HG03095 (cell line): ENCODE measurements at regions not wholly inside any gene's neighbourhood (a gene's known extent, or its start where the extent isn't known, plus 50 kb on each side); places are given as distances from the start of the nearest gene placed in this dataset.

Experiments
- ATAC-seq: cut with Tn5 transposase; IDR thresholded peaks from one replicate; pipeline ENCODE4 v1.9.1; 2021; ENCODE audit warnings: moderate library complexity; ENCODE audit not compliant: unreplicated experiment

DNA sequence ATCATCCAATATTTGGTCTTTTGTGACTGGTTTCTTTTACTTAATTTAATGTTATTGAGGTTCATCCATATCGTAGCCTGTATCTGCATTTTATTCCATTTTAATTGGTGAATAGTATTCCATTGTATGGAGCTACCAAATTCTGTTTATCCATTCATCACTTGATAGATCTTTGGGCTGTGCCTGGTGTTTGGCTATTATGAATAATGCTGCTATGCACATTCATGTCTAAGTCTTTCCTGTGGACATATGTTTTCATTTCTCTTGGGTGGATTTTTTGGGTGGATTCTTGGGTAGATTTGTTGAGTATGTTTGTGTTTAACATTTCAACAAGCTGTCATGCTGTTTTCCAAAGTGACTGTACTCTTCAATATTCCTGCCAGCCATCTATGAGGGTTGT, 52.5 kb upstream of the NEDD4L start:
- no peak for ATAC-seq

DNA sequence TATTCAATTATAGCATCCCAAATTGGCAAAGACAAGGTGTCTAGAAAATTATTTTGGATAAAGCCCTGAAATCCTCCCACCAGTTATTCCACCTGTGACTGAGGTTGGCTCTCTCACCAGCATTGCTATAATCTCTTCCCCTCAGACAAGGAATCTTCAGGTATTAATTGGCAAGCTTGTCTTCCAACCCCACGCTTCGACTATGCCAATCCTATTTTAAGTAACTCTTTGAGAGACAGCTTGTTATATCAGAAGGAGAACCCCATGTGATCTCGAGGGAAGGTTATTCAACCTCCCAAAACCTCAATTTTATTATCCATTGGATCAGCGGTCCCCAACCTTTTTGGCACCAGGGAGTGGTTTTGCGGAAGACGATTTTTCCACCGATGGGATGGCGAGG, 54.5 kb upstream of the NEDD4L start:
- no peak for ATAC-seq

DNA sequence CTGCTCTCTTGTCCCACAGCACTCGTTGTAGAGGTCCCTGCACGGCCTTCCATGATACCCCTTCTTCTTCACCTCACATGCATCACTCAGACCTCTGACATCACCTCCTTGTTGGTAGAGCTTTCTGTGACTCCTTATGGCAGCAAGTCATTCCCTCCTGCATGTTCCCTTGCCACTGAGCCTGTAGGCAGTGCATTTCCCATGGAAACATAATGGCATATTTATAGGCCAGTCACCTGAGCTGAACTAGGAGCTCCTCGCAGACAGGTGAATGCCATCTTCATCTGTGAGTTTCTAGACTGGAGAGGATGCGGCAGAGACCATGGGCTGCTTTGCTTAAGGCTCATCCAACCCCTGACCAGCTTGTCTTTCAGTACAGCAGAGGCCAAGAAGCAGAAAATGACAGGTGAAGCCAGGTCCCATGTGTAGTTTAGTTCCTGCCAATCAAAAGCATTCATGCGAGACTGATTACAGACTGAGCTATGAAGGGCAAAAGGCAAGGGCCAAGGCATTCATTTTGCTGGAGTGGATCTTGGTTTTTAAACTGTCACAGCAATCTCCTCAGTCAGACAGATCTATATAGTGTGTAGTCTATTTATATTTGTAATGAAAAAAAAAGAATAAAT, 59.4 kb upstream of the NEDD4L start:
- no peak for ATAC-seq

DNA sequence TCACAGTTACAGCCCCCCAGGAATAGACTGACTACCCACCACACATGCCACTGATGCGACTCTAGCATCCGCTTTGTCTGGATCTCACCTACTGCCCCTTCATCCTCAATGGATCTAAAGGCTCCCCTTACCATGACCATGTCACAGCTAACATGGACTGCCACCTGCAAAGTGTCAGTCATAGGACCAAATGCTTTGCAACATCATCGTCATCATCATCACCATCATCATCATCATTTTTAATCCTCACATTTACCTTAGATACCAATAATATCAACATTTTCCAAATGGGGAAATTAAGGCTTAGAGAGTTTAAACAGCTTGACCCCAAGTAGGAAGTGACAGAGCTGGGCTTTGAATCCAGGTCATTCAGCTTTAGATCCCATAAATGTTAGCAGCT, 60.1 kb upstream of the NEDD4L start:
- no peak for ATAC-seq

DNA sequence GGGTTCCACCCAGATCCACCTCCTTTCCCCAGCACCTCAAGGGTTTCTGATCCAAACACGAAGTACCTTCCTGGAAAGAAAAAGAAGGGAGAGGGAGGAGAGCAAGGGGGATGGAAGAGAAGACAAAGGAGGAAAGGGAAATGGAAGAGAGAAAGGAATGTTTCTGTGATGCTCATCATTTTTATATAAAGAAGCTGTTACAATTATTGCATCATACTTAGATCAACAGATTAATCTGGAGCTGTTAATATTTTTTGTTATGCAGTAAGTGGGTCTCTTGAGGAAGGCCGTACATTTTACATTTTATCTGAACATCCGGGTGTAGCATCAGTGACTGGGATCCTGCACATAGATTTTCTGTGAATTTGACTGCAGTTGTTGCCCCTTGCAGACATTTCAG, 60.6 kb upstream of the NEDD4L start:
- no peak for ATAC-seq

DNA sequence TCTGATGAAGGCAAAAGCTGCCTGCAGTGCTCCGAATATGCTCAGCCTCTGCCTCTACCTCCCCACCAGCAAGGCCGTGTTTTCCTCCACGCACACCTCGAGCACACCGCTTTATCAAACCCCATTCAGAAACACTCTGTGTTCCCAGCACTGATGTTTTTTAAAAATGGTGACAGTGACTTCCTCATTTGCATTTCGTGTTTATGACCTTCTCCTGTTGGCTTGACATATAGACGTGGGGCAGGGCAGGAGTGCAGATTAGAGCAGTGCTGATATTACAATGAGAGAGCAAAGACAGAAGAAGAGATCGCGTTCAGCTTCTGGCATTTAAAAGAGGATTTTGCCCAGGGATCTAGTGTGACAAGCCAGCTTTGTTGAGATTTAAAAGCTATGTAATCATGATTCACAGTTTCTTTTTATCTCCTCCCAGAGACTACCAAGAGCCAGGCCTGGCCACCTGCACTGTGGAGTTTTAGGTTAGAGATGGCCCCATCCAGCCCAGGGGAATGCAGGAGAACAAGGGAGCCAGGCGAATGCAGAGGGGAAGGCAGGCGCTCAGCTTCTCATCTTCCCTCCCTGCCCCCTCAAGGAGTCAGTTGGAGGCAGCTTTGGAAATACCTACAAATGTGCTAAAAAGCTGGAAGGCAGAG, 61.5 kb upstream of the NEDD4L start:
- no peak for ATAC-seq

DNA sequence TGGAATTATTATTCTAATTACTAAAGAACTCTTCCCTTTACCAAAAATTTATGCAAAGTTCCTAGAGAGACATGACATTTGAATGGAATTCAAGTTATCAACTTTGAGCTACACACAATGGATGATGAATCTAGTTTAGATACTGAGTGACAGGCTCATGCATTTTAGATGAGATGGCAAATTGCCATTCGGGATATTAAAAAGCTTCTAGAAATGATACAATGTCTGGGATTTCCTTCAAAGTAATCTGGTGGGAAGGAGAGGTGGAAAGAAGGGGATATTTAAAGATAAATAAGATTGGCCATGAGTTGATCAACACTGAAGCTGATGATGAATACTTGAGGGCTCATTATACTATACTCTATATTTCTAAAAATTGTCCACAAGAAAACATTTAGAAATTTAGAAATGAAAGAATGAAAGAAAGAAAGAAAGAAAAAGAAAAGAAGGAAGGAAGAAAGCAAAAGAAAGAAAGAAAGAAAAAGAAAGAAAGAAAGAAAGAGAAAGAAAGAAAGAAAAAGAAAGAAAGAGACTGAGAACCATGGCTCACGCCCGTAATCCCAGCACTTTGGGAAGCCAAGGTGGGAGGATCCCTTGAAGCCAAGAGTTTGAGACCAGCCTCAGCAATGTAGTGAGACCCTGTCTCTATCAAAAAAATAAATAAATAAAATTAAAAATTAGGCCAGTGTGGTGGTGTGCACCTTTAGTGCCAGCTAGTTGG, 62.6 kb upstream of the NEDD4L start:
- ATAC-seq = no peak

DNA sequence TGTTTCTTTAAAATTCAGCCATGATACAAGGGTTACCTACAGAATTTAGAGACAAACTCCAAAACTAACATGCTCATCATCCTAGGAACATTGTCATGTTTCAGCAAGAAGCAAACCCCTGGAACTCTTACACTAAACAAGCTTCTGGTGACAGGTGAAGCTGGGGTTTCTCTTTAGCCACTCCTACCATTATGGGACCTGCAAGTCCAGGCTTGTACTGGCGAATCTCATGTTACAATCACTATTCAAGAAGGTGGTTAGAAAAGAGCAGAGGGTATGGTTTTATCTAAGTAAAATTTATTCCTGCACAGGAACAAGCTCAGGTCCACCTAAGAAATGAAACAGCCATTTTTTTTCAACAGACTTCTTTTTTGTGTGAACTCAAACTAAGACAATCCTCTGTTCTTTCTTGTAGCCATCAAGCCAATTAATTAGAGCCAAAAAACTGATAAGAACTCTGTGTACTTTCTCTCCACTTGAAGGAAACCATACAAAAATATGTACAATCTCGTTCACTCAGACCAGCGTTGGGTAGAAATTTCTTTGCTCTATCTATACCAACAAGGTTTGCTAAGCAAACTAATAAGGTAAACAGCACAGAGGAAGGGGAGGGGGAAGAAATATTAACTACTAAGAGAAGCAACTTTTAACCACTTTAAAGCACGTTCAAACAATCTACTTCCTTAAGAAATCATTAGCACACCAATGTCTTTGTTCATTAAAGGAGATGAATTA, 63.3 kb upstream of the NEDD4L start:
- ATAC-seq = no peak

DNA sequence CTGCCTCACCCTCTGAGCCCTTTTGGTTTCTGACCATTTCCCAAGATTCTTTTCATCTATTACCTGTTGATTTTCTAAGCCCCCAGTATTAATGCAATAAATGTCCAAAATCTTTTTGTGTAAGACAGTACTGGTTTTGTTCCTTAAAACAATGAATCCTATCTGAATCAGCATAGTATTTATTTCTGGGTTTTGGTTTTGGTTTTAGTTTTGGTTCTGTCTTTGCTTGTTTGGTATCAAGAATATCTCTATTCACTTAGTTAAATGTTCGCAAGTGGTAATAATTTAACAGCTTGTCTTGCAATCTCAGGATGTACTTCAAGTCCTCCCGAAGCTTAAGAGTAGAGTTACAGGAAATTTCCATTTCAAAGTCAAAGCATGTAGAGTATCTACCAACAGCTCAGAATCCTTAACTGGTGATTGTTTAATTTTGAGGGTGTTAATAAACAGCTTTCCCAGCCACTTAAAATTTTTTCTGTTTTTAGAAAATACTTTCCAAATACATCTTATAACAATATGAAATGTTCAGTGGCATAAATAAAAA, 67.7 kb upstream of the NEDD4L start:
- ATAC-seq = no peak

DNA sequence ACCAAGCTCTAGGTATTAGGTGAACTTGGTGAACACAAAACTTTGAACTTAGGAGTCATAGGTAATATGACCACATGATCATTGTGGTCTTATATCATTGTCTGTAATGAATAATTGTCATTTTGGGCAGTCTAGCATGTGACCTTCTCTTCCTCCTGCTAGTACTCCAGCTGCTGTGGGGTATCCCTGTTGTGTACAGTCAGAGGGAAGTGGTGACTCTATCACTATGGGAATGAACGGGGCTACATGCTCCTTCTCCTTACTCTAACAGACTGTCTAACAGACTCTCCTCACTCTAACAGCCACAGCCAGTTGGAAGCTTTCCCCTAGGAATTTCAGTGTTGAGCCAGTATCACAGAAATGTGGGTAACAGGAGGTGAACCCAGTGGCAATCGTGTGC, 68.2 kb upstream of the NEDD4L start:
- no peak for ATAC-seq

DNA sequence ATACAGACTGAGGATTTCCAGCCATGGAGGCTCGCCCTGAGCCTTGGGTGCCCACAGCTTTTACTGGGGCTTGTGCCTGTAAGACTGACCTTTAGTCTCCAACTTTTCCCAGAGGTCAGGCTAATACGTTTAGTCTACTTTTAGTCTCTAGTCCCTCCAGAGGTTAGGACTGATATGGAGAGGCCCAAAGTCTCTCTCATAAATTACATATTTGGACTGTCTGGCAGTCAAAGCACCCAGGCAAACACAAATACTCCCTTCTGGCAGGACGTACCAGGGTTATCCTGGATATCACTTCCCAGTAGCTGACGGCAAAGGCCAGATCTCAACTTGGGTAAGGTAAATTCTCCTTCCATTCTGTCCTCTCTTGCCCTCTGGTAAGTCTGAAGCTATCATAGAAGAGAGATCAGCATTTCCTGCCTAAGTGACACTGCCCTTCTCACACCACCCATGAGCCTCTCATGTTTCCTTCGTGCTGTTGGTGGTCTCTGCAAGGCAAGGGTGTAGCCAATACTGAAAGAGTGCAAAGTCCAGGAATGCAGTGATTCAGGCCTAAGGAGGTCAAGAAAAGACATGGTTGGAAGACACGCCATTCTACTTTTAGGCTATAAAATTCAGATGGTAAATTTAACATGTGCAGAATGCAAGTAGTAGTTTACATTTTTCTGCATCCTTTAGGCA, 69.3 kb upstream of the NEDD4L start:
- ATAC-seq = no peak

DNA sequence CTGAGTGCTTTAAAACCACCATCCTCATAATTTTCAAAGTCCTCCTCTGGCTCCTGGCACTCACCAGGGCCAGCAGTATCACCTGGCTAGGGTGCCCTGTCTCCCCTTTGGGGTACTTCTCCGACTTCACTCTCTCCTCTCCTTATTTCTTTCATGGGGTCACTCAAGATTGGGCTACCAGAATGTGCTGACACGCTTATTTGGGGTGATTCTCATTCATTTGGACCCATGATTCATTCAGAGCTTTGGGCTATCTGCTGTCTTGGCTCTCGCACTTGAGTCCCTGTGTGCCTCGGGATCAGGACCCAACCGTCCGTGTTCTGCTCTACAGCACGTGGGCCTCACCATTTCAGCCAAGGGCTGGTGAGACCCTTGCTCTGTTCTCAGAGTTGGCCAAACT, 70.1 kb upstream of the NEDD4L start:
- ATAC-seq = no peak

DNA sequence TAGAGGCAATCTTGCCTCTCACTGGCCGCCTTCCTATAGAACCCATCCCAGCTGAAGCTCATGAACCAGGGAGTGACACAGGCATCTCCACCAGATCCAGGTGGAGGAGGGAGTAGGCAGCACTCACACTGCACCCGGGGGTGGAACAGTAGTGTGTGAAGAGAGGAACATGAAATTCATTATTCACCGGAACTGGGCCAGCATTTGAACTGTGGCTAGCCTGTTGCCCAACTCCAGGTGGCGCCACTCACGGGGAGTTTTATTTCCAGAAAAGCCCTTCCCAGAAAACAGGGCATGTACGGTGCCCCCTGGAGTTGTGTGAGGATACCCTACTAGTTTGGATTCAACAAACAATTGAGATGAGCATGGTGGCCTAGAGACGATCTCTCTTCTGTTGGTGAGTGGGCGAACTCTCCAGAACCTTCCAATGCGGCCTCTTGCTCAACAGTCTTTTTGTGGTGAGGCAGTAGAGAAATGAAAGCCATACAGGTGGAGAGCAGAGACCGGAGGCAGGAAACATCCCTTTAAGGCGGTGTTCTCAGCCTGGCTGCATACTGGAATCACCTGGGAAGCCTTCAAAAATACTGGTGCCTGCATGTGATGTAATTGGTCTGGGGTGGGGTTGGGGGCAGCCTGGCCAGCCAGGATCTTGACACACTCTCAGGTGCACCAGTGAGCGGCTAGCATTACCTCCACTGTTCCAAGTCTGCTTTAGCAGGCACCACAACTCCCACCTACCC, 73.5 kb upstream of the NEDD4L start:
- no peak for ATAC-seq

DNA sequence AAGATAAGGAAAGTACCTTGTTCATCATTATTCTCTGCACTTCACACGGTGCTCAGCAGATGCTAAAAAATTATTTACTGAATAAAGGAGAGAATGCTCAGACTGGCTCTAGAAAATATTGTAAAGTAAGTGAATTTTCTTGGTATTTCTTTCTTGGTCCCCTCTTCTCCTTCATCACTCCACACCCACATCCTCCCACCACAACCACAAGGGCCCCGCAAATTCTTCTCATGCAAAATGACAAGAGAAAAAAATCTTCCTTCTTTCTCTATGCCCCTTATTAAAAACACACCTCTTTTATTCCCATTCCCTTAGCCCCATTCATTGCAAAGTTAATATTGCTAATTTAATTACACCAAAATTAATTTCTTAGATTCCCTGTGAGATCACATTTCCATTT, 74.2 kb upstream of the NEDD4L start:
- no peak for ATAC-seq

DNA sequence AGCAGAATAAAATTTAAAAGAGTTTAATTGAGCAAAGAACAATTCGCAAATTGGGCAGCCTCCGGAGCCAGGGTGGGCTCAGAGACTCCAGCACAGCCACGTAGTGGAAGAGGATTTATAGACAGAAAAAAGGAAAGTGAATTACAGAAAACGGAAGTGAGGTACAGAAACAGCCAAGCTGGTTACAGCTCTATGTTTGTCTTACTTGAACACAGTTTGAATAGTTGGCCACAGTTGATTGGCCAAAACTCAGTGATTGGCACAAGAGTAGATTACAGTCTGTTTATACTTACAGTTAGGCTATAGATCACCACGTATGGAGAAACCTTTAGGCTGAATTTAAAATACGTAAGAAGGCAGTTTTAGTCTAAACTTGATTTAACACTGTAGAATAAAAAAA, 78.8 kb upstream of the NEDD4L start:
- ATAC-seq = no peak

DNA sequence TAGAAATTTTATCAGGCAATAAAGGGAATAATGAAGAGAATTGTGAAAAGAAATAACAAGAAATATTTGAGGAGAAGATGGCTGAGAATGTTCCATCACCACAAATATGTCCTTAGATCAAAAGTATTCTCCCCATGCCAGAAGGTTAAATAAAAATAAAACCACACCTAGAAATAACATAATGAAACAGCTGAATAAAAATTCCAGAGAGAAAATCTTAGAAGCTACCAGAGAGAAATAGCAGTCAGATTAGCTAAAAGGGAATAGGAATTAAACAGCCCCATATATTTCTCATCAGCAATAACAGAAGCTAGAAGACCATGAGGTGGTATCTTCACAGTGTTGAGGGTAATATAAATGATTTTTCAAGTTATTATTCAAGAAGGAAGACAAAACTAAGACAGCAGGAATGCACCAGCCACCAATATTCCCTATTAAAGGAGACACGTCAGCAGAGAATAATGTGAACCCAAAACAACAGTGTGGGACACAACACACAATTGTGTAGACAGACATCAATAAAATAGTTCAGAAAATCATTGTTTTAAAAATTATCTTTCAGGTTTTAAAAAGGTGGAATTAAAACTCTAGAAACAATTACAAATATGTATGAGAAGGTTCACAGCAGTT, 82.0 kb upstream of the NEDD4L start:
- ATAC-seq = no peak

DNA sequence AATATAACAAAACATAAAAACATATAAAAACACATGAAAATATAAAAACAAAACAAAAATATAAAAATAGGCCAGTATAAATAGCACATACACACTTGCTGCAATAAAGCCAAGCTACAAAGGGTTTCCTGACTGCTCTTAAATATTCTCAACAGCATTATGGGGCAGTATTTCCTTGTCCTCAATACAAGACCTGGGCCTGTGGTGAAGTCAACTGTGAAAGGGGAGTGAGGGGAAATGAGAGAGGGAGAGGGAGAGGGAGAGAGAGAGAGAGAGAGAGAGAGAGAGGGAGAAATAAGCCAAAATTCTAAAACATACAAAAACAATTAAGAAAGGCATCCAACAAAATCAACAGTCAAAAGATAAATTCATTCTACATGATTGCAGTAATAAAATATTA, 82.6 kb upstream of the NEDD4L start:
- no peak for ATAC-seq

DNA sequence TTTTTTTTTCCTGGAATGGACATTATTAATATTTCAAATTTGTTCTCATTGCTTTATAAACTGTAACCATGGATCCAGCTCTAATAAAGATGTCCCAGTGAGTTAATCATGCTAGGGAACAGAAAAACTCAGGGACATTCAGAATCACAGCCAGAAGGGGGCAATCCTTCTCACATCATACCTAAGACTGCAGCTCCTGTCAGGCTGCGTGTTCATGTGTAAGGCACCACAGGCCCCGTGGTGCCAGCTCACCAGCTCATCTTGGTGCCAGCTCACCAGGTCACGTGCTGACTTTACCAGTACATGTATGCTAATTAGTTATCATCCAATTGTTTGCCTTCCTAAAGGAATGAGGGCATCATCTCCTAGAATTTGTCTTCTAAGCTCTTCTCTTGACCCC, 84.7 kb upstream of the NEDD4L start:
- ATAC-seq = no peak

DNA sequence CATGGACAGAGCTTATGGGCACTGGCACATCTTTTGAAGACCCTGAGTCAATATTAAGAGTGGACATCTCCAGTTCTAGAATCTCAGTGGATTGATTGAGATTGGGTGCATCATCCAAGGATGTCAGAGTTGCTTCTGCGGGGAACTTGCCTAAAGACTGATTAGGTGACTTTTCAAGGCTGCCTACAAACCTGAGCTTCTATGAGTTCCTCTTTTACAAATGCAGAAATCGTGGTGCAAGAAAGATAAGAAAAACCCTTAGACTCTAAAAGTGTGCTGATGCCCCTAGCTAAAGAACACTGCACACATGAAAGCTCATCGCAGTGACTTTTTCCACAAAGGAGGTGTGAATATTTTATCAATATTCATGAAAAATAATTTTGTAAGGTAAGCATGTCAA, 86.8 kb upstream of the NEDD4L start:
- no peak for ATAC-seq

DNA sequence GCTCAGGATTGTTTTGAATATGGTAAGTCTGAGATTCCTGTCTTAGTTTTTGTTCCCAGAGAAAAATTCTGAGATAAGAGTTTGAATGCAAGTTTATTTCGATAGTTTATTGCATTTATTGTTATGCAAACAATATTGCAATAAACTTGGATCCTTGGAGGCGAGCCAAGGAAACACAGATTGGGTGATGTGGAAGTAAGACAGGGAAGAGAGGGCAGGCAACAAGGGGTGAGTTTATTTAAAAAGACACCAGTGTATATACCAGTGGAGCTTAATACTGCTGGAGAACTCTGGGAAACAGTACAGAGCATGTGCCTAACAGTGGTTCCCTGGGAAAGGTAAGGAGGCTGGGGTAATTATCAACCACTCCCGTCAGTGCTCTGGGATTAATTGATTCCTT, 87.5 kb upstream of the NEDD4L start:
- ATAC-seq = no peak
